NCI-H2107 treated with DMSO at 0.1 percent for 48 hours (cell line): ENCODE measurements at regions not wholly inside any gene's neighbourhood (a gene's known extent, or its start where the extent isn't known, plus 50 kb on each side); places are given as distances from the start of the nearest gene placed in this dataset.
"Not testable (repeated sequence)": the region's sequence is repeated elsewhere in the genome, so short reads cannot be mapped to it uniquely, and the experiment has no call there.

Source experiments
- DNase-seq: peaks from one replicate; lab custom pipeline; 2025; ENCODE audit not compliant: unreplicated experiment; lab: John Stamatoyannopoulos, UW

DNA sequence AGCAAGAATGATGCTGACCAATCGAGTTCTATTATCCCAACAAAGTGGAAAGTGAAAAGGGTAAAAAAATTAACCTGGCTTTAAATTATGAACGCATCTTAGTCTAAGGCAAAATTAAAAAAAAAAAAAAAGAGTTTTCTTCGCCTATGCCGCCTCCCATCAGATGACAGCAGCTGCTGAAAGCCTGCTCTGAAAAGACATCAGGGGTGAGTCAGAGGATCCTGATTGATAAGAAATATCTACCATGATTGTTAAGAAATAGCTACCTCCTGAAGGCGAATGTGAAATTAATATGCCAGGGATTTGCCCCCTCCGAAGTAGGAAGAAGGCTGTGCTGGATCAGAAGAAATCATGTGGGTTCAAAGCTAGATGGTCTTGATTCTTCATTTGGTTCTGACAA, 216.8 kb upstream of the C1orf87 start:
- DNase-seq = no peak

- DNase-seq = no peak
These were observed 214.0 kb upstream of the C1orf87 start for GRCh38 chr1:60287536-60287935.

DNA sequence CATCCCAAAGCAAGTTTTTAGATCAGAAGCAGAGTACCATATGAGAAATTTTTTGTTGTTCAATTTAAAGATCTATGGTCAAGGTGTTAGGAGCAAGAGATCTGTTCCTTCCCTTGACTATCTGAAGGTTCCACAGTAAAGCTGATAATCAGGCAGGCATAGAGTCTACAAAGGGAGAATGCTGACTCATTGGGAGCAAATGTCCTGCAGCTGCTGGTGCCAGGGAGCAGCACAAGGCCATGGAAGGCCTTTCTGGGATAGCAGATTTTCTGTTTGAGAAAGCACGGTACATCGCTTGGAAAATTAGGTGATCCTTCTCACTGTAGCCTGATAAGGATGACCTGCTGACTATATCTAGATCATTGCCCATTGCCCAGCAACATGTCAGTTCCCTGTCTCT, 210.1 kb upstream of the C1orf87 start:
- no peak for DNase-seq

DNA sequence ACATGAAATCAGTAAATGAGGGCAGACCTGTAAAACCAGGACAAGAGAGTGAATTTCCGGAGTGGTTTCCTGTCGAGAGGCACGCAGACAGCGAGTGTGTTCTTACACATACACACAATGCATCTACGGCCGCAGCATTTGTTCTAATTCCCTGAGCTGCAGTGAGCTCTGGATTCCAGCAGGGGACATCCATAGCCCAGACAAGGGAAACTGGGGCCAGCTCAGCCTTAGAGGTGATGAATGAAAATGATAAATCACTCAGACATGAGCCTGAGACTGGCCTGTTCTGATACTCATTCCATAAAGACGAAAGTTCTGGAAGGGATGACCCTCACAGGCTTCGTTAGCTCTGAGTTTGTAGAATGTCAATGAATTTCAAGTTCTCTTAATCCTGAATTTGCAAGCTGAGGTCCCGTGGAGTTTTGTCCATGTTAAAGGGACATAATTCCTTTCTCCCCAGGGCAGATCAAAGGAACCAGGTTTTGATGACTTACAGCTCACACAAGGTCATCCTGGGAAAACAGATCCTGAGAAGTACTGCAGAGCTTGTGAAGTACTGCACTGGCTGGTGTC, 207.9 kb upstream of the C1orf87 start:
- peak; percentile 41 for DNase-seq

- DNase-seq = no peak
These were observed 207.2 kb upstream of the C1orf87 start for GRCh38 chr1:60280819-60281218.

- DNase-seq = no peak
These were observed 206.7 kb upstream of the C1orf87 start for GRCh38 chr1:60280256-60280655.

DNA sequence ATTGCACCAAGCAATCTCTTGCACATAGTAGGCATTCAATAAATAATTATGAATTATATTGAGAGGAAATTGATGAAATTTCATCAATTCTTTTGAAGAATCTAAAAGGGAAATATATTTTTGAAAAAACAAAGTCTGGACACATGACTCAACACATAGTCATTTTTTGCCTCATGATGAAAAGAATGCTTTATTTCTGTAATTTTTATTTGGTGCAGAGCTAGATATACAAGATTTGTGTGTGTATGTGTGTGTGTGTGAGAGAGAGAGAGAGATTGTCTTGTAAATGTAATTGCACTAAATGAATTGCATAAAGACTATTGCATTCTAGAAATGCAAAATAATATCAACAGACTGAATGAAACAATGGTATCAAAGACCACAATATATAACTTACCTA, 206.2 kb upstream of the C1orf87 start:
- DNase-seq = no peak

DNA sequence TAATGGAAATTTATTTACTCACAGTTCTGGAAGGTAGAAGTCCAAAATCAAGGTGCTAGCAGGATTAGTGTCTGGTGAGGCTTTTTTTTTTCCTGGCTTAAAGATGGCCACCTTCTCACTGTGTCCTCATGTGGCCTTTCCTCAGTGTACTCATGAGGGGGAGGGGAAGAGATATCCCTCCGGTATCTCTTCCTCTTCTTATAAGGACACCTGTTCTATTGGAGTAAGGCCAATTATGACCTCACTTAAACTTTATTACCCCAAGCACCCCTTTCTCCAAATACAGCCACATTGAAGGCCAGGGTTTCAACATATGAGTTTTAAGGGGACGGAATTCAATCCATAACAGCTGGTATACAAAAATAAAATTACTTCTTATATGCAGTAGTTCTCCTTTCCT, 203.7 kb upstream of the C1orf87 start:
- DNase-seq = no peak

- no peak for DNase-seq
These were observed 201.1 kb upstream of the C1orf87 start for GRCh38 chr1:60274422-60275290.

DNA sequence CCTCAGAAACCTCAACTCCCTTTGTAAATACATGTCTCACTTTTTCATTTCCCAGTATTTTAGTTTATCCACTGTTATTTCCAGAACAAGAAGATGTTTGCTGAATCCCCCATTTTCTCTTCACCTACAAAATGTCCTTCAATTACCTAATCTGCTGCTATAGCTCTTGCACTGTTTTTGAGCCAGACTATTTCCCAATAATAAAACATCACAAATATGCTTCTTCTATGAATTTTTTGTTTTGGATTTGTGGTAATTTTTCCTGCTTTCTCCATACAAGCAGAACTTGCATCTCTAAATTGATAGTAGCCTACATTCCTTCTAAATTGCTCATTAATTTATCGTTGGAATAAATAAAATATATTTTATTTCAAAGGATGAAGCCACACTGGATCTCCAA, 199.6 kb upstream of the C1orf87 start:
- no peak for DNase-seq

DNA sequence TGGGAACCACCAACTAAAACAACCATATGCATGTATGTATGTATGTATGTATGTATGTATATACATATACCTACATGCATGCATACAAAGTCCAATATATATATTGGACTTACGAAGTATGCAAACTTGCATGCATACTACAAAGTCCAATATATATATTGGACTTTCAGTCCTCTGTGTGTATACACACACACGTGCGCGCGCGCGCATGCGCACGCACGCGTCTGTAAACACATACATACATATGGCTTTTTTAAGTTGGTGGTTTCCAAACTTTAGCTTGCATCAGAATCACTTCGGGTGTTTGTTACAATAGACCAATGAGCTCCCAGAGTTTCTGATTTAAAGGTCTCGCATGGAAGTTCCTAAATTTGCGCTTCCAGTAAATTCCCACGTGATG, 197.5 kb upstream of the C1orf87 start:
- no peak for DNase-seq

GRCh38 chr1:60268451-60268850, 194.9 kb upstream of the C1orf87 start:
- DNase-seq = no peak

DNA sequence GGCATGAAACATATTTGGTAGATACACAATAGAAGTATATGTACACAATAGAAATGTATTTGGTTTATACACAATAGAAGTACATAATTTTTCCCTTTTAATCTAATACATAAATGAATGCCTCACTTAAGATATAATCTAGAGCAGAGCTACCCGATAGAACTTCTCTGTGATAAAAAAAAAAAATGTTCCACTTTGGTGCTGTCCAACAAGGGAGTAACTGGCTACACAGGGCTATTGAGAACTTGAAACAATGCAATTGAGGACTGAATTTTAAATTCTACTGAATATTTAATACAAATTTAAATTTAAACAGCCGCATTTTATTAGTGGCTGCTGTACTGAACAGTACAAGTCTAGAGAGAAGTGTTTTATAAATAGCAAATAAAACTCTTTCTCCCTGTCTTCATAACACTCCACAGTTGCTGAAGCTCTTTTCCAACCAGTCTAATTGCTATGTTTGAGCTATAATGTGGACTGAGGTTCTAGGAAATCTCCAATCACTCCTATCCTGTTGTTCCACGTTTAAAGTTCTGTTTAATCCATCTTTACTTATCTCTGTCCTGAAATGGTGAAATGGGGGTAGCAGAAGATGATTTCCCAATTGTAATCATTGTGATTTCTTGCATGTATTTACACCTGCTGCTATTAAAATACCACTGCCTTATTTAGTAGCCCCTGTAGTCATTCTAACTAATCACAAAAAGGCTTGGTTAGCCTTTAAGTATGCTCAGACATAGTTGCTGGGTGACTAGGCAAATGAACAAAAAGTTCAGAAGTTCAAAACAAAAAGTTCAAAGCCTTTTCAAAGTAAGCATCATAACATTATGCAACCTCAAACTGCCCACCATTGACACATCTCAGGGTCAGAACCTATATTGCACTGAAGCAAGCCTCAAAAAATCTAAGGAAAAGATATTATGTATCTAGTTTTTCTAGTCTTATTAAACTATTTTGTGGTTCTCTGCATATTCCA, 192.3 kb upstream of the C1orf87 start:
- DNase-seq = no peak

- no peak for DNase-seq
These were observed 189.1 kb upstream of the C1orf87 start for GRCh38 chr1:60262701-60263100.

GRCh38 chr1:60257531-60257930, 184.0 kb upstream of the C1orf87 start:
- no peak for DNase-seq

GRCh38 chr1:60255565-60255964, 182.0 kb upstream of the C1orf87 start:
- DNase-seq = no peak

DNA sequence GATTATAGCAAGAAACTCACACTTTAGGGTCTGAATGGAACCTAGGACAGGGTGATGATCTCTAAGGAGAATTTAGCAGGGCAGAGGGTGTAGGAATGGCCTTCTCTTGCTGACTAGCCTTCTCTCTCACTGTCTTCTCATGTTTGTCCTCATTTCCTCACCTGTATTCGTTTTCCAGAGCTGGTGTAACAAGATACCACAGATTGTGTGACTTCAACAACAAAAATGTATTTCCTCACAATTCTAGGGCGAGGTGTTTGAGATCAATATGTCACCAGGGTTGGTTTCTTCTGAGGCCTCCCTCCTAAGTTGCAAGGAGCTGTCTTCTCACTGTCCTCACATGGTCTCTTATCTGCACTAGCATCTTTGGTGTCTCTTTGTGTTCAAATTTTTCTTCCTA, 177.9 kb upstream of the C1orf87 start:
- DNase-seq = no peak

- DNase-seq = not testable (repeated sequence)
These were observed 173.9 kb upstream of the C1orf87 start for GRCh38 chr1:60247467-60247866.

- no peak for DNase-seq
These were observed 171.8 kb upstream of the C1orf87 start for GRCh38 chr1:60245324-60245723.

DNA sequence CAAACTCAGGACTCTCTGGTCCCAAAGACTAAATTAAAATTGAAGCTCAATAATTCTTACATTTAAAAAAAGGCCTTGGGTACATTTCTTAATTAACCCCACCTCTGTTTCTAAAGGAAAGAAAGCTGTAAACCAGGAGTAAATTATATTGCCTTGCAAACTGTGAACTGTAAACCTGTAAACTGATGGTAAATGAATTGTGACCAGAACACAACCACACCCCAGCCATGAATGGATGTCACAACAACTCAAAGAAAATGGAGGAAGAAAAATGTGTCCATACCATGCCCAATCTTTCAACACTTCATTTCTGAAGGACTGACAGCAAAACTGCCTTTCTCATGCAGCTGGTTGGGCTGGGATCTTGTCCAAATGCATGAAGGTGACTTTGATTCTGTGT, 171.3 kb upstream of the C1orf87 start:
- DNase-seq = no peak

DNA sequence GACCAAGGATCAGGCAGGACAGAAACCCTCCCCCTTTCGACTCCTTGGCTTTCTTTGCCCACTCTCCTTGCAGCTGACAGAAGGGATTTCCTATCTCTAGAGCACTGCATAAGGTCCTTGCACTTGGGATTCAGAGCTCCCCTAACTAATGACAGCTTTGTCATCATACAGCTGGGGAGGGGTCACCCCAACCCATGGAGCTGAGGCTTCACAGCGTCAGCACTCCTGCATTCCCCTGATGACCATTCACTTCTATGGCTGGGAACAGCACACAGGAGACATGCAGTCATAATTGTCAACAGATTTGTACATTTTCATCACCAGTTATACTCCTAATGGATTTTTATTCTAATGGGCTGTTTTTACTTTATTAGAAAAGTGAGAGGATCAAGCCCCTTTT, 161.7 kb upstream of the C1orf87 start:
- no peak for DNase-seq

DNA sequence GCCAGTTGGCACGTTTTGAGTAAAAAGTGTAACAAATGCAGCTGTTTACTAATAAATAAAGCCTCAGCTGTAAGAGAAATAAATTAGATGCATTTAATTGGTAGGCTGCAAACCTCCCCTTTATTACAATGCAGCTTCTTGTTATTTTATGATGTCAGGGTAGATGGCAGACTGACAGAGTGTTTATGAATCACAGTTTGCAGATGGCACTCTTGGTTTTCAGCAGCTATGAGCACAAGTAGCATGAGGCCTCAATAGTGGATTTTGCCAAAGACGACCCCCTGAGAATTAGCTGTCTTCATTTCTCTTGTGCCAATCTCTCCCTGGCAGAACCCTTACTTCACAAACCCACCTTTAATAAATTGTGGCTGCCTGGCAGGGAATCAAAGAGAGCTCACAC, 161.2 kb upstream of the C1orf87 start:
- no peak for DNase-seq
